HL-60/S4 (cell line): ENCODE measurements at regions not wholly inside any gene's neighbourhood (a gene's known extent, or its start where the extent isn't known, plus 50 kb on each side); places are given as distances from the start of the nearest gene placed in this dataset.

Experiments used
- in situ Hi-C: fragments of 300-500 bp; cut with MboI; formaldehyde crosslinking; loops from 2 replicates; pipeline ENCODE4 v1.14.3; 2022; ENCODE audit warnings: low sequenced_read_pairs

- in situ Hi-C loops: loop anchor here (25.0 kb wide), 2 partner anchors 789 to 1039 kb away; partner anchors contain the start of gene MAFB
Measured at GRCh38 chr20:39898467-39898852, 790.6 kb downstream of the MAFB start.

- in situ Hi-C loops: loop anchor here (25.0 kb wide), 2 partner anchors 789 to 1039 kb away; partner anchors contain the start of gene MAFB
Measured at GRCh38 chr20:39897781-39898466, 791.1 kb downstream of the MAFB start.

GRCh38 chr20:39897058-39897457, 792.0 kb downstream of the MAFB start:
- in situ Hi-C loops: loop anchor here (25.0 kb wide), 2 partner anchors 790 to 1040 kb away; partner anchors contain the start of gene MAFB

GRCh38 chr20:39894067-39894466, 795.0 kb downstream of the MAFB start:
- in situ Hi-C loops: loop anchor here (25.0 kb wide), 2 partner anchors 793 to 1043 kb away; partner anchors contain the start of gene MAFB

GRCh38 chr20:39893003-39893685, 795.9 kb downstream of the MAFB start:
- in situ Hi-C loops: loop anchor here (25.0 kb wide), 2 partner anchors 794 to 1044 kb away; partner anchors contain the start of gene MAFB

GRCh38 chr20:39890697-39891096, 798.3 kb downstream of the MAFB start:
- in situ Hi-C loops: loop anchor here (25.0 kb wide), 2 partner anchors 797 to 1047 kb away; partner anchors contain the start of gene MAFB

- in situ Hi-C loops: loop anchor here (25.0 kb wide), 2 partner anchors 799 to 1049 kb away; partner anchors contain the start of gene MAFB
Measured at GRCh38 chr20:39888310-39888709, 800.7 kb downstream of the MAFB start.

GRCh38 chr20:39886650-39887190, 802.3 kb downstream of the MAFB start:
- in situ Hi-C loops: loop anchor here (25.0 kb wide), 2 partner anchors 801 to 1051 kb away; partner anchors contain the start of gene MAFB

GRCh38 chr20:39885975-39886649, 802.9 kb downstream of the MAFB start:
- in situ Hi-C loops: loop anchor here (25.0 kb wide), 2 partner anchors 801 to 1051 kb away; partner anchors contain the start of gene MAFB

- in situ Hi-C loops: loop anchor here (25.0 kb wide), 2 partner anchors 804 to 1054 kb away; partner anchors contain the start of gene MAFB
Measured at GRCh38 chr20:39882806-39883205, 806.2 kb downstream of the MAFB start.

GRCh38 chr20:39880890-39881289, 808.1 kb downstream of the MAFB start:
- in situ Hi-C loops: loop anchor here (25.0 kb wide), 2 partner anchors 806 to 1056 kb away; partner anchors contain the start of gene MAFB

- in situ Hi-C loops: loop anchor here (25.0 kb wide), 2 partner anchors 808 to 1058 kb away; partner anchors contain the start of gene MAFB
Measured at GRCh38 chr20:39879296-39879695, 809.7 kb downstream of the MAFB start.

- in situ Hi-C loops: loop anchor here (25.0 kb wide), 2 partner anchors 808 to 1058 kb away; partner anchors contain the start of gene MAFB
Measured at GRCh38 chr20:39878809-39879208, 810.2 kb downstream of the MAFB start.

GRCh38 chr20:39878320-39878719, 810.7 kb downstream of the MAFB start:
- in situ Hi-C loops: loop anchor here (25.0 kb wide), 2 partner anchors 809 to 1059 kb away; partner anchors contain the start of gene MAFB

- in situ Hi-C loops: loop anchor here (25.0 kb wide), 2 partner anchors 810 to 1060 kb away; partner anchors contain the start of gene MAFB
Measured at GRCh38 chr20:39877788-39878187, 811.2 kb downstream of the MAFB start.

- in situ Hi-C loops: loop anchor here (25.0 kb wide), 2 partner anchors 810 to 1060 kb away; partner anchors contain the start of gene MAFB
Measured at GRCh38 chr20:39876976-39877635, 811.9 kb downstream of the MAFB start.

GRCh38 chr20:39875492-39876110, 813.4 kb downstream of the MAFB start:
- in situ Hi-C loops: loop anchor here (25.0 kb wide), 2 partner anchors 812 to 1062 kb away; partner anchors contain the start of gene MAFB

- in situ Hi-C loops: loop anchor here (25.0 kb wide), 1 partner anchor 612 kb away; no protein-coding TSS in a partner anchor
Measured at GRCh38 chr20:39874049-39874893, 814.8 kb downstream of the MAFB start.
